ENCODE measurements at regions not wholly inside any gene's neighbourhood (a gene's known extent, or its start where the extent isn't known, plus 50 kb on each side); places are given as distances from the start of the nearest gene placed in this dataset.

GRCh38 chr10:36381748-36382147 lies 739.7 kb upstream of the FZD8 start:
- H3K27me3 ChIP-seq (replicated peaks; ENCODE audit: control insufficient read depth, insufficient read depth, low read length) = no peaks in the 10 kb centered on the region
- no peak for DNase-seq (ENCODE audit: extremely low read depth, insufficient read length)
- H3K36me3 ChIP-seq (ENCODE audit: control insufficient read depth, insufficient read depth, low read length) = no peaks in the 10 kb centered on the region
- TF ChIP-seq CTCF (IDR thresholded peaks at IDR 0.05; ENCODE audit: insufficient read depth, low read length, poor library complexity, severe bottlenecking) = no peak
- H3K4me3 ChIP-seq (replicated peaks; ENCODE audit: low read depth, low read length) = no peak overlapping the region

GRCh38 chr10:36380538-36380937 lies 738.4 kb upstream of the FZD8 start:
- DNase-seq (ENCODE audit: extremely low read depth, insufficient read length) = no peak
- Histone ChIP-seq H3K4me3 (replicated peaks; ENCODE audit: low read depth, low read length) (no peak overlapping the region), H3K27me3 (replicated peaks; ENCODE audit: control insufficient read depth, insufficient read depth, low read length) (no peaks in the 10 kb centered on the region), H3K36me3 (ENCODE audit: control insufficient read depth, insufficient read depth, low read length) (no peaks in the 10 kb centered on the region)
- TF ChIP-seq CTCF (IDR thresholded peaks at IDR 0.05; ENCODE audit: insufficient read depth, low read length, poor library complexity, severe bottlenecking) = no peak

- H3K36me3 ChIP-seq (ENCODE audit: control insufficient read depth, insufficient read depth, low read length) = no peaks in the 10 kb centered on the region
- H3K4me3 ChIP-seq (replicated peaks; ENCODE audit: low read depth, low read length) = no peak overlapping the region
- no peak for TF ChIP-seq CTCF (IDR thresholded peaks at IDR 0.05; ENCODE audit: insufficient read depth, low read length, poor library complexity, severe bottlenecking)
- no peak for DNase-seq (ENCODE audit: extremely low read depth, insufficient read length)
- H3K27me3 ChIP-seq (replicated peaks; ENCODE audit: control insufficient read depth, insufficient read depth, low read length) = no peaks in the 10 kb centered on the region
Measured at GRCh38 chr10:36375107-36375506, 733.0 kb upstream of the FZD8 start.

- DNase-seq (ENCODE audit: extremely low read depth, insufficient read length) = no peak
- no peak for TF ChIP-seq CTCF (IDR thresholded peaks at IDR 0.05; ENCODE audit: insufficient read depth, low read length, poor library complexity, severe bottlenecking)
Measured at GRCh38 chr10:36373424-36374096, 731.5 kb upstream of the FZD8 start.

GRCh38 chr10:36367362-36367761 lies 725.3 kb upstream of the FZD8 start:
- TF ChIP-seq CTCF (IDR thresholded peaks at IDR 0.05; ENCODE audit: insufficient read depth, low read length, poor library complexity, severe bottlenecking) = no peak
- no peaks in the 10 kb centered on the region for H3K36me3 ChIP-seq (ENCODE audit: control insufficient read depth, insufficient read depth, low read length)
- no peak for DNase-seq (ENCODE audit: extremely low read depth, insufficient read length)
- H3K4me3 ChIP-seq (replicated peaks; ENCODE audit: low read depth, low read length) = no peak overlapping the region
- no peaks in the 10 kb centered on the region for H3K27me3 ChIP-seq (replicated peaks; ENCODE audit: control insufficient read depth, insufficient read depth, low read length)

More at GRCh38 chr10:36373424-36374096, 731.5 kb upstream of the FZD8 start:
- H3K27me3 ChIP-seq (replicated peaks; ENCODE audit: control insufficient read depth, insufficient read depth, low read length) = no peaks in the 10 kb centered on the region
- no peaks in the 10 kb centered on the region for H3K36me3 ChIP-seq (ENCODE audit: control insufficient read depth, insufficient read depth, low read length)
- H3K4me3 ChIP-seq (replicated peaks; ENCODE audit: low read depth, low read length) = no peak overlapping the region

GRCh38 chr10:36366843-36367242 lies 724.7 kb upstream of the FZD8 start:
- no peak for DNase-seq (ENCODE audit: extremely low read depth, insufficient read length)
- H3K27me3 ChIP-seq (replicated peaks; ENCODE audit: control insufficient read depth, insufficient read depth, low read length) = no peaks in the 10 kb centered on the region
- H3K36me3 ChIP-seq (ENCODE audit: control insufficient read depth, insufficient read depth, low read length) = no peaks in the 10 kb centered on the region
- no peak for TF ChIP-seq CTCF (IDR thresholded peaks at IDR 0.05; ENCODE audit: insufficient read depth, low read length, poor library complexity, severe bottlenecking)
- no peak overlapping the region for H3K4me3 ChIP-seq (replicated peaks; ENCODE audit: low read depth, low read length)
